HG03108 (cell line): ENCODE measurements at regions not wholly inside any gene's neighbourhood (a gene's known extent, or its start where the extent isn't known, plus 50 kb on each side); places are given as distances from the start of the nearest gene placed in this dataset.

Source experiments
- ATAC-seq: cut with Tn5 transposase; IDR thresholded peaks from one replicate; pipeline ENCODE4 v1.9.1; 2021; ENCODE audit warnings: moderate library complexity; ENCODE audit not compliant: unreplicated experiment

GRCh38 chr7:41803569-41803968 is 100.7 kb upstream of the INHBA start:
- no peak for ATAC-seq

- no peak for ATAC-seq
Observed at GRCh38 chr7:41796331-41796730, 93.4 kb upstream of the INHBA start.

GRCh38 chr7:41795276-41795833 is 92.5 kb upstream of the INHBA start:
- ATAC-seq, result no peak

- ATAC-seq, result no peak
Observed at GRCh38 chr7:41793556-41793955, 90.7 kb upstream of the INHBA start.

- ATAC-seq, result no peak
Observed at GRCh38 chr7:41792120-41792519, 89.2 kb upstream of the INHBA start.

- ATAC-seq, result no peak
Observed at GRCh38 chr7:41788556-41788955, 85.7 kb upstream of the INHBA start.

GRCh38 chr7:41787651-41788350 is 84.9 kb upstream of the INHBA start:
- ATAC-seq, result no peak

- ATAC-seq, result no peak
Observed at GRCh38 chr7:41786944-41787343, 84.1 kb upstream of the INHBA start.

- no peak for ATAC-seq
Observed at GRCh38 chr7:41786404-41786803, 83.5 kb upstream of the INHBA start.

GRCh38 chr7:41785840-41786239 is 83.0 kb upstream of the INHBA start:
- ATAC-seq, result no peak

- ATAC-seq, result no peak
Observed at GRCh38 chr7:41785265-41785664, 82.4 kb upstream of the INHBA start.

- ATAC-seq, result no peak
Observed at GRCh38 chr7:41779918-41780317, 77.0 kb upstream of the INHBA start.

- ATAC-seq, result no peak
Observed at GRCh38 chr7:41777894-41778596, 75.2 kb upstream of the INHBA start.

GRCh38 chr7:41774966-41775365 is 72.1 kb upstream of the INHBA start:
- no peak for ATAC-seq

GRCh38 chr7:41773756-41774155 is 70.9 kb upstream of the INHBA start:
- ATAC-seq, result no peak

GRCh38 chr7:41771717-41772116 is 68.8 kb upstream of the INHBA start:
- ATAC-seq, result no peak

- ATAC-seq, result no peak
Observed at GRCh38 chr7:41769162-41769561, 66.3 kb upstream of the INHBA start.

GRCh38 chr7:41763626-41764025 is 60.7 kb upstream of the INHBA start:
- no peak for ATAC-seq

- ATAC-seq, result no peak
Observed at GRCh38 chr7:41762641-41763040, 59.8 kb upstream of the INHBA start.

GRCh38 chr7:41760293-41760692 is 57.4 kb upstream of the INHBA start:
- no peak for ATAC-seq

GRCh38 chr7:41758321-41758720 is 55.4 kb upstream of the INHBA start:
- no peak for ATAC-seq

- ATAC-seq, result no peak
Observed at GRCh38 chr7:41756650-41757182, 53.8 kb upstream of the INHBA start.
